HG02943 (cell line): ENCODE measurements at regions not wholly inside any gene's neighbourhood (a gene's known extent, or its start where the extent isn't known, plus 50 kb on each side); places are given as distances from the start of the nearest gene placed in this dataset.

Experiments used
- ATAC-seq: cut with Tn5 transposase; IDR thresholded peaks from one replicate; pipeline ENCODE4 v1.9.1; 2021; ENCODE audit warnings: mild to moderate bottlenecking, low read depth, moderate library complexity; ENCODE audit not compliant: unreplicated experiment

DNA sequence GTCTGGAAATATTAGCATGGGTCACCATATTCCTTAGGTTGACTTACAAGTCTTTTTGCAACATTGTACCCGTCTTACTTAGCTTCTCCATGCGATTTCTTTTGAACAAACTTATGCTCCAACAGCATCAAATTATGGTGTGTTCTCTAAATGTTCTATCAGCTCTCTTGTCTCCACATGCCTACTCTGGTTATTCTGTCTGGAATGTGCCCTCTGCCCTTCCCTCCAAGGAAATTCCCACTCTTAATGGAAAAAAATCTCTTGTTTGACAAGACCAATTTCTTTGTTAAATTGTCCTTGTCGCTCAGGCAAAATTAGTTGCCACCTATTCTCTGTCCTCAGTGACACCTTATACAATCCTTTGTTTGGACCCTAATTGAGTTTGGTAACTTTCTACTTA lies 522.8 kb upstream of the LUZP2 start:
- ATAC-seq = no peak

- ATAC-seq = no peak
Measured at GRCh38 chr11:23974601-23975000, 522.3 kb upstream of the LUZP2 start.

- ATAC-seq = no peak
Measured at GRCh38 chr11:23976426-23976825, 520.4 kb upstream of the LUZP2 start.

DNA sequence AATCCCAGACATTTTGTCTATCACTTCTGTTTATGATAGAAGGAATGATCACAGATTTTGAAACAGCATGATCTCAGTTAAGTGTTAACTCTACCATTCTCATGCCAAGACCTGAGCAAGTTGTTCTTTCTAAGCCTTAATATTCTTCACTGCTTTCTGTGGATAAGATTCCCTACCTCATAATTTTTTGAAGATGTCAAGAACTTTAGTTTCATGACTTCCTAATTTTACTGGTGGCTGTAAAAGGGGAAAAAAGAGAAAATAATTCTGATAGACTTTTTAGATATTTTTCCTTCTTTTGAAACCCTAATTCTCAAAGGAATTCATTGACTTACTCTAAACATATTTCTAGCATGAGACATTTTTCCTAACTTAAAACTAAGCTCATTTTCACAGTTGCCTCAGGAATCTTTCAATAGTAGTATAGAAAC lies 520.0 kb upstream of the LUZP2 start:
- ATAC-seq = no peak

- no peak for ATAC-seq
Measured at GRCh38 chr11:23988381-23989006, 508.4 kb upstream of the LUZP2 start.

DNA sequence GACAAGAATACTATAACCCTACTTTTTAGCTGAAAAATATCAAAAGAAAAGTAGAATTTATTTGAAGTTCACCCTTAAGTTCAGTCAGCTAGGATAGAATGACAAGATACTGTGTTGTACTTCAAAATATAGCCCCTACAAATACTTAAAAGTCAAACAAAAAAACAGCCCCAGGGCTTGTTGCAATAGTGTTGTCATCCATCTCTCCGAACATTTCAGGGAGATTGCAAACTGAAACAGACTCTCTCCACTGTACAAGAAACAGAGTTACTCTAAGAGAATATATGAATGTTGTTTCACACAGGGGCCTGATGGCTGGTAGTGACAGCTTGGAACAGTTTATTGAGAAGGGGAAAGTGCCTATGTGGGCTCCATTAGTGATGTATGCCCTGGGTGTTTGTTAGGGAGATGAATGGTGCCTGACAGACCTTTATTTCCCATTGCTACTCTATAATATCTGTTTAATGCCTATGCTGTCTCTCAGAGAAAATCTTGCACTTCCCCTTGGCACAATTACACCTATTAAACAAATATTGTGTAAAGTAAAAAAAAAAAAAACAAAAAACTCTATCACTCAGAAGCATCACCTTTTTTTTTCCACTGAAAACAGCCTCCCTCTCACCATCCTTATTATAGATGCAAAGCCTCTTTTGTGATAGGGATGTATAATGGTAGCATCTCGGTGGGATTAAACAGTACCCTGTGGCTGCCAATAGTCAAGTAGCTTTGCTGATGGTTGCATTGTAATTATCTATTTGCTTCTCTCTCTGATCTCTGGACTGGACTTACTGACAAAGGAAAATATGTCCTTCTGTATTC lies 506.3 kb upstream of the LUZP2 start:
- no peak for ATAC-seq

DNA sequence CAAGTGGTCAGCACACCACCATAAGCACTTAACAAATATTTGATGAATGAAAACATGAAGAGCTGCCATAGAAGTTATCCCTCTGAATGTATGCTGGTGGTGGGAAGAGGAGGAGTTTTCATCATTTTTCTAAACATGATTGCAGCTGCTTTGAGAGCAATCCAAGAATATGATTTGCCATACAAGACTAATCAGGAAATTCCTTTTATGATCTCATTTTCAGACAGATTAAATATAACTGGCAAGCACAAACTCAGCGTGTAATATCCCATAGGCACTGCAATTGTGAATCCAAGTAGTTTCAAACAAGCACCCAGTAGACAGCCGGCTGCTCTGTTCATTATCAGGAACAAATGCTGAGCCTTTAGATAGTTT lies 505.7 kb upstream of the LUZP2 start:
- no peak for ATAC-seq

- no peak for ATAC-seq
Measured at GRCh38 chr11:23995891-23996290, 501.0 kb upstream of the LUZP2 start.

DNA sequence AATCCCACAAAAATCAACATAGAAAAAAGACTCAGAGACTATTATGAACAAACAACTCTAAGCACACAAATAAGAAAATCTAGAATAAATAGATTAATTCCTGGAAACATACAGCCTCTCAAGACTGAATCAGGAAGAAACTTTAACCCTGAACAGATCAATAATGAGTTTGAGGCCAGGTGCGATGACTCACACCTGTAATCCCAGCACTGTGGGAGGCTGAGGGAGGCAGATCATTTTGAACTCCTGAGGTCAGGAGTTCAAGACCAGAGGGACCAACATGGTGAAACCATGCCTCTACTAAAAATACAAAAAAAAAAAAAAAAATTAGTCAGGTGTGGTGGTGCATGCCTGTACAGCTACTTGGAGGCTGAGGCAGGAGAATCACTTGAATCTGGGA lies 499.5 kb upstream of the LUZP2 start:
- no peak for ATAC-seq

DNA sequence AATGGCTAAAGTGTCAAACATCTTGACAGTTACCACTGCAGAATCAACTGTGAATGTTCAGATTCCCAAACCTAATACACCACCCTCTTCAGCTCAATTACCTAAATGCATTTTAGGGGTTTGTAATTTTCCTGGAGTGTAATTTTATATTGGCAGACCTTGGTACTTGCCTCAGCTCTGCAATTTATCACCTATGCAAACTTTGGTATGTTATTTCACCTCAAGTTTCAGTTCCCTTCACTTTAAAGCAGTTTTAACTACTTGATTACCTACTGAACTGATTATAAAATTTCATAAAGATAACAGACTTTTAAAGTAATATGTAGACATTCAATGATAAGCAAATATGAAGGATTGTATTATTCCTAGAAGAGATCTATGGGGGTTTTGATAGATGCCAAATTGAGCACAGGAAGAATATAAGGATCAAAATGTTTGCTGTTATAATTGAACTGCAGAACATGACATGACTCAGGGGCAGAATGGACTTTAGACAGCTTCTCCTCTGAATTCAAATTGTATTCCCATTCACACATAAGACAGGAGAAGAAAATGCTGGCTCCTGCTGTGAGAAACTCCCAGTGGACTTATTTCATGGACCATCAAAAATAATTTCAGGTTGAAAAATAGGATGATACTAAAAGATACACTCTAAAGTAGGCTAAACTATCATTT lies 491.5 kb upstream of the LUZP2 start:
- ATAC-seq = no peak

- no peak for ATAC-seq
Measured at GRCh38 chr11:24043842-24044241, 453.0 kb upstream of the LUZP2 start.

DNA sequence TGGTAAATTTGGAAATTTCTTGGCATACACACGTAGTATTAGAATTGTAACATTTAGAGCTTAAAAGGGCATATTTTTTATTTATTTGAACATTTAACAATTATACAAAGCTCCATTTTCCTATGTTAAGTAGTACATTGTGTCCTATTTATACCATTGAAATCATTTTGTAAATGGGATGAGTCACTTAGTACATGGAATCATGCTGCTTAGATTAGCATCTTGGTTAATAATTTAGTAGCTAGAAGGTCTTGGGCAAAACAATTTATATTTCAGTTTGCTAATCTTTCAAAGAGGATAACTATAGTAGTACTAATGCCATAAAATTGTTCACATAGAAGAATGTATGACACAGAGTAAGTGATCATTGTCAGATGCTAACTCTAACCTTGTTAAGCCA lies 450.1 kb upstream of the LUZP2 start:
- no peak for ATAC-seq

DNA sequence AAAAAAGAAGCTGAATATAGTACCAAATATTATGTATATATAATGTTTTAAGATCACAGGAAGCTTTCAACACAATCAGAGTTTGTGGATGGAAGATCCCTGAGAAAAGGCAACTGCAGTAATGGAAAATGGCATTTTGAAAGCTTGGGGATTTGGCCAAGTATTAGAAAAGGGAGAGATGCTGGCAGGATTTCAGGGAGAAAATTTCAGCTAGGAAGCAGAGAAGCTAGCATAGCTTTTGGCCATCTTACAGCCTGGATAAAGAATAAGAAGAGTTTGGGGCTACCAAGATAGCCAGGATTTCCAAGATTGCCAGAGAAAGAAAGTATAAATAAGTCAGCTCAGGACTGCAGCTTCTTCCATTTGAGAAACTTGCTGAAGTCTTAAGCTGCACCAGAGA lies 440.8 kb upstream of the LUZP2 start:
- ATAC-seq = no peak

GRCh38 chr11:24060125-24060524 lies 436.7 kb upstream of the LUZP2 start:
- no peak for ATAC-seq

DNA sequence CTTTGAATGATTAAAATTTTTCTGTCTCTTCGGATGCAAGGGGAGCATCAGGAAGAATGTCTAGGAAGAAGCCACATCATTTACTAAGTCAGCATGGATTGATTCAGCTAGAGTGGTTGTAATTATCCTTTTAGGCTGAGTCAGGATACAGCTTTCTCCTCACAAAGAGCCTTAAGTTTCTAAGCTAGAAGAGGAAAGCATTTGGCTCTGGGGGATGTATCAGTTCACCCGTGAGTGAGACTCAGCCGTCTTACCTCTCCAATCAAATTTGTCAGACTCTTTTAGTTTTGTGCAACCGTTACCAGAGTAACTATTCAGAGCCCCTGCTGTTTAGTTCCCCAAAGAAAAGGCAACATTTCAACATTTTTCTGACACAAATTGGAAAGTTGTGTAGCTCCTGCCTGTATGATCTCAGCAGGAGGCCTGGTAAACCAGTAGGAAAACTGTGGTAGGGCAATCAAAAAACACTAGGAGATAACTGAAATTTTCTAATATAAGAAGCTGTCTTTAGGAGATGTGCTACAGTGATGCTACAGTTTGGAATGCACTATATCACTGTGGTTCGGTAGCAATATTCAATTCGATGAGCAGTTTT lies 432.4 kb upstream of the LUZP2 start:
- no peak for ATAC-seq

DNA sequence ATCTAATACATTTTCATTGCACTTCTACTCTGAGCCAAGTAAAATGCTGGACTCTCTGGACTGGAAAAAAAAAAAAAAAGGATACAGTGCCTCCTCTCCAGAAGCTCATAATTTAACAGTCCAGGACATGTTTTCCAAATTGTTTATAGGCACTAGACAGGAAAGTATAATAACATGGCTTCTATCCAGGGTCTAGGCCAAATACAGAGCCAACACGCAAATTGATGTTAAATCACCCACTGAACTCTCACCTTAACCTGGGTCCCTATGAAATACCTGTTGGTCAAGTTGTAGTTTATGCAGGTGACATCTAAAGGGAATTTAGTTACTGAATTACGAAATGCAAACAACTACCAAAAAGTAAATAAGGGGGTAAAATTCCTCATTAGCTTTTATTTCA lies 428.7 kb upstream of the LUZP2 start:
- ATAC-seq = no peak

DNA sequence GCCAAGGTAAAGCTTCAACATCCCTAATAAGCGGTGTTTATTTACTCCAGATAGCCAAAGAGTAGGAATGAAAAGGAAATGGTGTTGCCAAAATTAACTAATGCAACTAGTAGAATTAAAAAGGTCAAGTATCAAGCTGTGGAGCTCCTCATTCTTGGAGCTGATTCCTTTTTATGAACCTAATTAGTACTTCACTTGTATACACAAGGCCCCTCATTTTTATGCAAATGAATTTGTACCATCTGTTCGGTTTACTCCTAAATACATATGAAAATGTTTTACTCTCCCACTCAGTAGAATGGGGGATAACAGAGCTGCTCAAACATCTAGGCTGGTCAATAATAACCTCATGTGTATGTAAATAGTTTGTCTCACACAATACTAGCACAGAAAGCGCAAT lies 426.4 kb upstream of the LUZP2 start:
- no peak for ATAC-seq

- no peak for ATAC-seq
Measured at GRCh38 chr11:24078018-24078417, 418.8 kb upstream of the LUZP2 start.

GRCh38 chr11:24082241-24082640 lies 414.6 kb upstream of the LUZP2 start:
- ATAC-seq = no peak

DNA sequence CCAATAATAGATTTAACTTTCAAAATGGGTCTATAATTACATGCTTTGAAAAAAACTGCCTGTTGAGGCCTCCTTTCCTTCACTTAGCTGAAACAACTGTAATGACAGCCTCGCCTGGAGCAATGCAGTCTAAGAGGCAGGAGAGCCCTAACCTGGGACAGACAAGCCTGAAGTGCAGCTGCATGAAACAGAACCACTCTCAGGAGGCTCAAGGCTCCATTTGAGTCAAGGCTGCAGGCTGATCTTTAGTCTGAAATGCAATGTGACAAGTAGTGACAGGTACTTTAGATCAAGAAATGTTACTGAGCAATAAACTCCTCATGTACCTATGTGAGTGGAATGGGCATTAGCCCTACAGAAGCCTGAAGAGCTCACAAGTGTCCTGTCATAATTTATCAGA lies 414.0 kb upstream of the LUZP2 start:
- no peak for ATAC-seq

DNA sequence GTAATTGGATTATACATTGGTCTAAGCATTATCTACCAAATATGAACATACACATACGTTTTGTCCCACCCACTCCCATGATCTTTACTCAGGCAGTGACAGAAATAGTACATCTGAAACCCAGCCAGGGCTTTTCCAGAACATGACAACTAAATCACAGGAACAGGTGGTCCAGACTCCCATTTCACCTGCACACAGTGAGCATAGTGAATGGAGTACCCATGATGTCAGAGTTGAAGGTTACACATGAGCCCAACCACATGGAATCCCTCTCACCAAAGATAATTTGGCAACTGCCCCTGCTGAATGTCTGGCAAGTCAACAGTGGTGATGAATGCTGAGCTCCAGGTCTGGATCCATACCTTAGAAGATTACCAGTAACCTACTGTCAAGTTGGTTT lies 411.9 kb upstream of the LUZP2 start:
- no peak for ATAC-seq
